GM18517 (cell line): ENCODE measurements at regions not wholly inside any gene's neighbourhood (a gene's known extent, or its start where the extent isn't known, plus 50 kb on each side); places are given as distances from the start of the nearest gene placed in this dataset.
"Not testable (repeated sequence)": the region's sequence is repeated elsewhere in the genome, so short reads cannot be mapped to it uniquely, and the experiment has no call there.

Source experiments
- ATAC-seq: cut with Tn5 transposase; IDR thresholded peaks from one replicate; pipeline ENCODE4 v1.9.1; 2021; ENCODE audit warnings: mild to moderate bottlenecking, moderate library complexity; ENCODE audit not compliant: unreplicated experiment

DNA sequence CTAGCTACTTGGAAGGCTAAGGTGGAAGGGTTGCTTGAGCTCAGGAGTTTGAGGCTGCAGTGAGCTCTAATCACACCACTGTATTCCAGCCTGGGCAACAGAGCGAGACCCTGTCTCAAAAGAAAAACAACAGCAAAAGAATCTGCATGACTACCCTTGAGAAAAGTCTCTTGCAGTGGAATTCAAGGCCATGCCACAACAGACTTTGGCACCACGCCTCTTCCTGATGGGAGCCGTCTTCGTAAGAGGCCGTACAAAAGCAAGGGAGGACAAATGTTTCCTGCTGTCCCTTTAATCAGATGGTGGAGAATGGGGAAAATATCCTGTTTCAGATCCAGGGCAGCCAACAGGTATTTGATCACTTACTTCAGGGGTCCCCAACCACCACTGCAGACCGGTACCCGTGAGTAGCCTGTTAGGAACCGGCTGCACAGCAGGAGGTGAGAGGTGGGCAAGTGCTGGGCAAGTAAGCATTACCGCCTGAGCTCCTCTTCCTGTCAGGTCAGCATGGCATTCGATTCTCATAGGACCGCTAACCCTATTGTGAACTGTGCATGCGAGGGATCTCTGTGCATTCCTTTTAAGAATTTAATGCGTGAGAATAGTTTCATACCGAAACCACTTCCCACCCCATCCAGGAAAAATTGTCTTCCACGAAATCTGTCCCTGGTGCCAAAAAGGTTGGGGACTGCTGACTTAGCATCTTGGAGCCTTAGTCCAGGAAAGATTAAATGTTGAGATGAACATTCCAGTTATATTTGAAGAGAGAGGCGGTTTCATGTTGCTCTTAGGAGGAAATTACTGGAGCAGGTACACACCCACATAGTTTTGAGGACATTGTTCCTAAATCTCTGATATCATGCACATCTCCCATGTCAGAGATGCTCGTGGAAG lies 94.4 kb upstream of the XPO1 start:
- no peak for ATAC-seq

- no peak for ATAC-seq
Measured at GRCh38 chr2:61631321-61631720, 93.2 kb upstream of the XPO1 start.

GRCh38 chr2:61626827-61627226 lies 88.7 kb upstream of the XPO1 start:
- ATAC-seq, result no peak

GRCh38 chr2:61623747-61624146 lies 85.6 kb upstream of the XPO1 start:
- ATAC-seq, result no peak

DNA sequence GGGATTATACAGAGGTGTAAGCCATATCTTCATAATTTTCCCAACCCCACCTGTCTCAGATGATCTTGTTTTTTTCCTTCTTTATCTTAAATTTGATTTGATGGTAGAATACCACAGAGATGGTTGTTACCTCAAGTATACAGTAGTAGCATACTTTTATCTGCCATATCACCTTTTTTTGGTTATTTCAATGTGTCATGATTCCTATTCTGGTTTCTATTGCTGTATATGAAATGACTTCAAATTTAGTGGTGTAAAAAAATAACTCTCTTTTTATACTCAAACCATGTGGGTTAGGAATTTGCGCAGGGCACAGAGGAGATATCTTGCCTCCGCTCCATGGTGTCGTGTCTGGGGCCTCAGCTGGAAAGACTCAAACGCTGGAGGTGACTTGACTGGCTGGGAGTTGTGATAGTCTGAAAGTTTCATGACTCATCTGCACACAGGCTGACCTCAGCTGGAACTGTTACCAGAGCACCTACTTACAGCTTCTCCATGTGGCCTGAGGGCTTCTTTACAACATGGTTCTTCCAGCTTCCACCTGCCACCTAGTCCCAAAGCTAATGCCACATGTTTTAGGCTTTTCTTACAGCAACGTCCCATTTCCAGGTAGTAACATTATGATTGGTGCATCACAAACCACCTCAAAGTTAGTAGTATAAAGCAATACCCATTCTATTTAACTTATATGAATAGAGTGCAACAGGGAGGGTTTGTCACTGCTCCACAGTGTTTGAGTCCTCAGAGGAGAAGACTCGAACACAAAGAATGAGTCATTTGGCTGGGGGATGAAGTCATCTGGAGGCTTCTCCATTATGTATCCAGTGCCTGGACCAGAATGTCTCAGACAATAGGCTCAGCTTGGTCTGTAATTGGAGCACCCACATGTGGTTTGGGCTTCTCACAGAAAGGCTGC lies 82.3 kb upstream of the XPO1 start:
- no peak for ATAC-seq

DNA sequence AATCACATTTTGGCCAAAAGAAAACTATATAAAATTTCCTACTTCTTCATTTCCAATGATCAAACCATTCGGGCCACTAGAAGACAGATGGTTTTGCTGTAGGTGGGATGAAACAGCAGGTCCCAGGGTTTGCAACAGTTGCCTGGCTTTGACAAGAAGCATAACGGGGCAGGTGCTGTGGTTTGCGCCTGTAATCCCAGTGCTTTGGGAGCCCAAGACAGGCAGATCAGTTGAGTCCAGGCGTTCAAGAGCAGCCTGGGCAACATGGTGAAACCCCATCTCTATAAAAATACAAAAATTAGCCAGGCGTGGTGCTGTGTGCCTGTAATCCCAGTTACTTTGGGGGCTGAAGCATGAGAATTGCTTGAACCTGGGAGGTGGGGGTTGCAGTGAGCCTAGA lies 81.4 kb upstream of the XPO1 start:
- ATAC-seq, result no peak

DNA sequence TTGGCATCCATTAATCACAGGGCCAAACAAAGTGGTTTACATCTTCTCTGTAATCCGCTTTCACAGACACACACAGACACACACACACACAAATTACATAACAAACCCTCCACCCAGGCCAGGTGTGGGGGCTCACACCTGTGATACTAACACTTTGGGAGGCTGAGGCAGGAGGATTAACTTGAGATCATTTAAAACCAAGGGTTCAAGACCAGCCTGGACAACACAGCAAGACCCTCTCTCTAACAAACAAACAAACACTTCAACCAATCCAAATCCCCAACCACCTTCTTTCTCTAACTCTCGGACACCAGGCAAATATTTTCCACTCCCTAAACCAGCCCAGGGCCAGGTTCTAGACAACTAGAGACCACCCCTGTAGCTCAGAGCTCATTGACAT lies 79.5 kb upstream of the XPO1 start:
- no peak for ATAC-seq

DNA sequence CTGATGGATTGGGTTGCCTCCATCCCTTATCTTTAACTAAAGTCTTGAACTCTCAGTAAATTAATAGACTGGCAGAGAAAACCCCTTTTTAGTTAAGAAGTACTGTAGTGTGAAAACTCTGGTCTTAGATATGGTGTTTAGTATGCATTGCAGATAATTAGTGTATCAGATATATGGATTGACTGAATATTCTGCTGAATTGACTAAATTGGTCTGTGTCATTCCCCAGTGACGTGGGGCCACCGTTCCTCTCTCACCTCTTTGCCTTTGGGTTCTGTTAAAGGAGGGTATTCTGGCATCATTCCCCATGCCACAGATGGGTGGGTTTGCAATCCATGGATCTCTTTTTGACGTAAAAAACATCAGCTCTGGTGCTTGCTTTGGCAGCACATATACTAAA lies 67.1 kb upstream of the XPO1 start:
- ATAC-seq, result no peak

DNA sequence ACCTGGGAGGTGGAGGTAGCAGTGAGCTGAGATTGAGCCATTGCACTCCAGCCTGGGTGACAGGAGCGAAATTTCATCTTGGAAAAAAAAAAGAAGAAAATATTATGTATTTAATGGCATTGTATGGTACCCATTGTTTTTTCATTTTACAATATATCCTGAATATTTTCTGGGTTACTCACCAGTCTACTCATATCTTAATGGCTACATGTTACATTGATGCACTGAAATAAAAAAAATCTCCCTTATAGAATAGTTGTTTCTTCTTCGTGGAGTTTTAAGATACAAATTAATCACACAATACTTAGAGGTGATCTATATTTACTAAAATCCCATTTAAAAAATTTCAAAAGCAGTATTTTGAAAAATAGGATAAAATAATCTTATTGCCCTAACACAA lies 66.3 kb upstream of the XPO1 start:
- ATAC-seq, result no peak

- not testable (repeated sequence) for ATAC-seq
Measured at GRCh38 chr2:61598515-61599156, 60.5 kb upstream of the XPO1 start.

DNA sequence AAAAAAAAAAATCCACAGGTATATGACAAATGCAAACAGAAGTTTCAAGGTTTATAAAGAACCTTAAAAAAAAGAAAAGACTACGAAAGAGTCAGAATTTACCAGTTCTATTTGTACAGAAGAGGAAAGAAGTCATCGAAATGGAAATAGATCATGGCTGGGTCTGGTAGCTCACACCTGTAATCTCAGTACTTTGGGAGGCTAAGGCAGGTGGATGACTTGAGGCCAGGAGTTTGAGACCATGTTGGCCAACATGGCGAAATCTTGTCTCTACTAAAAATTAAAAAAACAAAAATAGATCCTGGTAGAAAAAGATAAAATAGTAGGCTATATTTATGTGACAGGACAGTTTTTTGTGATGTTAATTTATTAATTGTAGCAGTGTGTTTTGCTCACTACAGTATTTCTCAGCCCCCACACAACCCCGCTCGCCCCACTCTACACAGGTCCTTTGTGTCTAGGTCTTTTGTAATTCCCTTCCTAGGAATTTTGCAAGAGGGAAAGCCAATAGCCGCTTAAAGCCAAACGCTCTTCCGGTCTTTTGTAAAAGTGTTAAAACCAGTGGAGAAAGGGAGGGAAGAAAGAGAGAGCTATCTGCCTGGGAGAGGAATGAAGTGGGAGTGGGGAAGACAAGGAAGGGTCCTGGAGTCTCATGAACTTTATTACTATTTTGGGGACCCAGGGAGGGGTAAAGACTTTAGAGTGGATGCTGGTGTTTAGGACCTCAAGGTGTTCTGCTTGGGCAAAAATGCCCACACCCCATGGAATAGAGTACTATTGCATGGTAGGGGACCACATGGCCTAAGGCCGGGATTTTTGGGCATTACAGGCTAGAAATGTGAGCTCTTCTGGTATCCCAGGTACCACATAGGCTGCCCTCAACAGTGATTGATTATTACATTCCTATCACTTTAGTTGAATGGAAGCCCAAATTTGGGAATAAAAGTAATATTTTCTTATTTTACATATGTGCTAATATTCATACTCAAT lies 59.4 kb upstream of the XPO1 start:
- no peak for ATAC-seq

DNA sequence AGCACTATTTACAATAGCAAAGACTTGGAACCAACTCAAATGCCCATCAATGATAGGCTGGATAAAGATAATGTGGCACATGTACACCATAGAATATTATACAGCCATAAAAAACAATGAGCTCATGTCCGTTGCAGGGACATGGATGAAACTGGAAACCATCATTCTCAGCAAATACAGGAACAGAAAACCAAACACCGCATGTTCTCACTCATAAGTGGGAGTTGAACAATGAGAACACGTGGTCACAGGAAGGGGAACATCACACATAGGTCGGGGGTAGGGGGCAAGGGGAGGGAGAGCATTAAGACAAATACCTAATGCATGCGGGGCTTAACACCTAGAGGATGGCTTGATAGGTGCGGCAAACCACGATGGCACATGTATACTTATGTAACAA lies 56.0 kb upstream of the XPO1 start:
- not testable (repeated sequence) for ATAC-seq

- ATAC-seq, result not testable (repeated sequence)
Measured at GRCh38 chr2:61593648-61594047, 55.5 kb upstream of the XPO1 start.

DNA sequence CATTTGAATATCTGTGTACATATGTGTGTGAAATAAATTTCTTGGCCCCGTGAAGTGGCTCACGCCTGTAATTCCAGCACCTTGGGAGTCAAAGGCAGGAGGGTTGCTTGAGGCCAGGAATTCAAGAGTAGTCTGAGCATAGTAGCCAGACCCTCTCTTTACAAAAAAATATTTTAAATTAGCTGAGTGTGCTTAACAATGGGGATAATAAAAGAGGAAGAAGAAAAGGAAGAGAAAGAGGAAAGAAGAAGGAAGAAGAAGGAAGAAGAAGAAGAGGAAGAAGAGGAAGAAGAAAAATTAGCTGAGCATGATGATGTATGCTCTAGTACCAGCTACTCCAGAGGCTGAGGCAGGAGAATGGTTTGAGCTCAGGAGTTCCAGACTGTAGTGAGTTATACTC lies 52.1 kb upstream of the XPO1 start:
- no peak for ATAC-seq

- no peak for ATAC-seq
Measured at GRCh38 chr2:61588566-61588965, 50.4 kb upstream of the XPO1 start.
